HG02798 (cell line): ENCODE measurements at regions not wholly inside any gene's neighbourhood (a gene's known extent, or its start where the extent isn't known, plus 50 kb on each side); places are given as distances from the start of the nearest gene placed in this dataset.
"Not testable (repeated sequence)": the region's sequence is repeated elsewhere in the genome, so short reads cannot be mapped to it uniquely, and the experiment has no call there.

Experiments used
- ATAC-seq: cut with Tn5 transposase; IDR thresholded peaks from one replicate; pipeline ENCODE4 v1.9.1; 2021; ENCODE audit warnings: mild to moderate bottlenecking; ENCODE audit not compliant: unreplicated experiment, poor library complexity

DNA sequence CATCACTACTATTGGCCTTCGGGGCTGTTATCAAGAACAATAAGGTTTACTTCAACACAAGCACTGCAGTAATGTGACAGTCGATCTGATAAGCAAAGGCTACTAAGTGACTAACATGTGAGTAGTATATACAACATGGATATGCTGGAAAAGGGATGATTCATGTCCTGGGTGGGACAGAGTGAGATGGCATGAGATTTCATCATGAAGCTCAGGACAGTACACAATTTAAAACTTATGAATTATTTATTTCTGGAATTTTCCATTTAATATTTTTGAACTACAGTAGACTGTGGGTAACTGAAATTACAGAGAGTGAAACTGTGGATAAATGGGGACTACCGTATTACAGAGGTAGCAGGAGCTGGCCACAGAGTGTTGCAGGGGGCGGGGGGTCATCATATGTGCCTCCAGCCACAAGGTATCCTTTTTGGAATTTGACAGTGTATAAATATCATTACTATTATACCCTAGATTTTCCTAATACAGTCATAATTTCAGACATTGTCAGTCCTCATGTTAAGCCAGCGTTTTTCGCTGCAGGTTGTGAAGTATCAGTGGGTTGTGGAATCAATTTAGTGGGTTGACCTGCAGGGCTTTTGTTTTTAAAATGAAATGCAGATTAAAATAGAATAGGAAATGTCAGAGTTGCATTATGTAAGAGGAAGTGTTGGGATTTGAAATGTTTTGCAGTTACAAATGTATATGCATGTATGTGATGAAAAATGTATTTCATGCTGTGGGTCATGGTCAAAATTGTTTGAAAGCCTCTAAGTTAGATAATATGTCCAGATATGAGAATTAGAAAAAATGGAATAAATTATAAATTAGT is 148.0 kb upstream of the NUDT4 start:
- ATAC-seq, result no peak

DNA sequence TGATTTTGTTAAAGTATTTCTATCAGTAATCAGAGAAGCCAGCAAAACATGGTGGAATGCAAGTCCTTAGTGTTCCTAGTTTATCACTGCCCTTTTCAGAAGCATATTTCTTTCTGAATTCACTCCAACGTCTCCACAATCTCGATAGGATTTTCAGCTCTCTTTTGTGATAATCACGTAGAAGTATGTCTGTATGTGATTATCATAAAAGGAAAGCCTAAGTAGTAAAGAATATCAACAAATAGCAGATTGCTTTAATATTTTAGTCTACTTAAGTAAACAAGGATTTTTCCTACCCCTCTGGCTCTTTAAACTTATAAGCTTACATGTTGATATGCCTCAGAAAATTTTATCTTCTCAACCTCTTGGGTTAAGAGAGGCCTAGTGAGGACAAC is 147.4 kb upstream of the NUDT4 start:
- no peak for ATAC-seq

DNA sequence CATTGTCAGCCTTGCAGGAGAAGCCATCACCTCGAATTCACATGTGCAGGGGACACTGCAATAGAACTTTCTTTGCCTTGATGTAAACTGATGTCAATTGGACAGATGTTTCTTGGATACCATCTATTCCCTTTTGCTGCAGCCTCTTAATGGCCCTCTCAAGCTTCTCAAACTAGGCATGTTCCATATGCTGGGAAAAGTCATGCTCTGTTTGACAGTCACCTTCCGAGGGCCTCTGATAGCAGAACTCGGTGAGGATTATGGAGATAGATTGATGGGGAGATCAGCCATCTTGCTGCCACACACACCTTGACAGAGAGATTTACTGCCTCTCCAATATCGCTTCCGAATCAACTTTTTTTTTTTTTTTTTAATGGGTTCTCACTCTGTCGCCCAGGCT is 145.8 kb upstream of the NUDT4 start:
- ATAC-seq, result no peak

DNA sequence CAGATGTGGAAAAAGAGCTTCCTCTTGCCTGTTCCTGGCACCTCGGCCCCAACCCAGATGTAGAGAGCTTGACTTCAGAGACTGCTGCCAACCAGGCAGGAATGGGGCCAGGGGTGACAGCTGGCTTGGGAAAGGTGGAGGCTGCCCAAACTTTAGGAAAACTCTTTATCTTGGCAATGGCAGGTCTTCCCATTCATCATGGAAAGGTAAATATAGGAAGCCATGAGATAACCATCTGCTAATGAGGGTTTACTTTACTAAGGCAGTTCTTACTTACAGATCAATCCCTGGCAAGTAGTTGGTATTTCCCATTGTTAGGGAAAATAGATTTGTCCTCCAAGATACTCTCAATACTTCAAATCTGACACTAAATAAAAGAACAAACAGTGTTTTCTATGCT is 143.1 kb upstream of the NUDT4 start:
- no peak for ATAC-seq

- ATAC-seq, result no peak
These were observed 141.8 kb upstream of the NUDT4 start for GRCh38 chr12:93235881-93236280.

- no peak for ATAC-seq
These were observed 140.3 kb upstream of the NUDT4 start for GRCh38 chr12:93237235-93237915.

GRCh38 chr12:93238512-93239262 is 139.0 kb upstream of the NUDT4 start:
- ATAC-seq, result not testable (repeated sequence)

GRCh38 chr12:93239789-93240188 is 137.9 kb upstream of the NUDT4 start:
- ATAC-seq, result not testable (repeated sequence)

GRCh38 chr12:93242154-93242972 is 135.4 kb upstream of the NUDT4 start:
- ATAC-seq, result no peak

- ATAC-seq, result no peak
These were observed 134.4 kb upstream of the NUDT4 start for GRCh38 chr12:93243382-93243688.

- peak; percentile 39 for ATAC-seq
These were observed 133.8 kb upstream of the NUDT4 start for GRCh38 chr12:93243689-93244513.

- peak; percentile 38 for ATAC-seq
These were observed 133.1 kb upstream of the NUDT4 start for GRCh38 chr12:93244514-93245077.

- peak; percentile 84 for ATAC-seq
These were observed 132.2 kb upstream of the NUDT4 start for GRCh38 chr12:93245543-93245942.

DNA sequence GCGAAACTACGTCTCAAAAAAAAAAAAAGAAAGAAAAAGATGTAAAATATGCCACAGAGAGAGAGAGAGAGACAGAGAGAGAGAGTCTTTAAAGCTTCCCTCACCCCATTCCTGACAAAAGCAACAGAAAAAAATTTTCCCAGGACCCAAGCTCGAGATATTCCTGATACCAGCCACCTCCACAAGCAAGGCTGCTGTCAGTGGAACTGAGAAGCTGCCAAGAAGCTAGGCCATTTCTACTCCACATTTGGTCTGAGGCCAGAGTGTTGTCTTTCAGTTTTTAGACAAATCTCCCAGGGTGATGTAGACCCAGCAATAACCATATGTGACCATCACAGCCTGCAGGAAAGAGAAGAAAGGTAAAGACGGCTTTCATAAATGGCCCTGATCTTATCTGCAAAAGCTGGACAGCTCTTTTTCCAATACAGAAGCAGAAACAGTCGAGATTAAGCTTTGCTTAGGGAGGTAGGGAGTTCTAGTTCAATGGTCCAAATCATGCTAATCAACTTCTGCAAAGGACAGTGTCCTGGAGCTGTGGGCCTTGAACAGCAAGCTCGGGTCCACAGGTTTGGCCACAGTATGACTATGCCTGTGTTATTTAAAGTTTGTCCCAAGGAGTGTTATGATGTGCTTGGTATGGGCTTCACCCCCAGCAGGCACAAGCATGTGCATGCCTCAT is 130.3 kb upstream of the NUDT4 start:
- no peak for ATAC-seq

DNA sequence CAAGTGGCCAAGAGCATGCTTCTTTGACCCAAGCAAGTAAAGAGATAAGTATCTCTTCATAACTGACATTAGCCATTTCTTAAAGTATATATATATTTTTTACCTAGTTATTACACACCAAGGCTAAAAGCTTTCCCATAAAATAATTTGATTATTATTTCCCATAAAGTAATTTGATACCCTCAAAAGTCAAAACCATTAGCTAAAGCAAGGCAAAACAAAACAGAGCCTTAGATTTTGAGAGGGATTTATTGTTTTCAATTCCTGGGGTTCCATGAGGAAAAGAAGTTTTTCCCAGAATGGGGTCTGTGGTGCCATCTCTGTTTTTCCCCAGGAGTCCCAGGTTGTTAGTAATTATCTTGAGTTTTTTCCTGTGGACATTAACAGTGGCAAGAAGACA is 125.5 kb upstream of the NUDT4 start:
- no peak for ATAC-seq

- no peak for ATAC-seq
These were observed 122.8 kb upstream of the NUDT4 start for GRCh38 chr12:93254911-93255310.

GRCh38 chr12:93256256-93256969 is 121.3 kb upstream of the NUDT4 start:
- ATAC-seq, result no peak

DNA sequence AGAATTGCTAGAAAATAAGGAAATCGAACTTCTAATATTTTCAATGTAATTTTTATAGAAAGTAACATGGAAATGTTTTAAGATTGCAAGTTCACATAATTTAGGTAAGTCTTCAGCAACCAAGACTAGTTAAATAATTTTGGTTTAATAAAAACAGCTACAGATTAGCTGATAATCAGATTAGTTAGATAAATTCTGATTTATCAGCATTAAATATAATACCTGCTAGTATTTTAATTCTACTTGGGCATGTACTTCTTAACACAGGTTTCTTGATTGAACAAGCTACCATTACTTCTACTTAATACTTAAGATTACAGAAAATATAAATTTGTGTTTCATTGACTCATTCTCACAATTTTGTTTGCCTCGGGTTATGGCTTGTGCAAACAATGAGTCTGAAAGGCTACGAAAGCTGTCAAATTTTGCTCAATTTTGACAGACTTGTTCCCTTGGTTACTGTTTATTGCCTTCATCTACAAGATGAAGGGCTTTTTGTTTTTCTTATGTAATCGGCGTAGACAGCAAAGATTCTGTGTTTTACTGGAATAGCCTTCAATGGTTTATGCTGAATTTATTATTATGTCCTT is 116.1 kb upstream of the NUDT4 start:
- no peak for ATAC-seq
